NCI-H82 (cell line): ENCODE measurements at regions not wholly inside any gene's neighbourhood (a gene's known extent, or its start where the extent isn't known, plus 50 kb on each side); places are given as distances from the start of the nearest gene placed in this dataset.

ENCODE experiments used
- DNase-seq: peaks from one replicate; lab custom pipeline; 2025; lab: John Stamatoyannopoulos, UW

DNA sequence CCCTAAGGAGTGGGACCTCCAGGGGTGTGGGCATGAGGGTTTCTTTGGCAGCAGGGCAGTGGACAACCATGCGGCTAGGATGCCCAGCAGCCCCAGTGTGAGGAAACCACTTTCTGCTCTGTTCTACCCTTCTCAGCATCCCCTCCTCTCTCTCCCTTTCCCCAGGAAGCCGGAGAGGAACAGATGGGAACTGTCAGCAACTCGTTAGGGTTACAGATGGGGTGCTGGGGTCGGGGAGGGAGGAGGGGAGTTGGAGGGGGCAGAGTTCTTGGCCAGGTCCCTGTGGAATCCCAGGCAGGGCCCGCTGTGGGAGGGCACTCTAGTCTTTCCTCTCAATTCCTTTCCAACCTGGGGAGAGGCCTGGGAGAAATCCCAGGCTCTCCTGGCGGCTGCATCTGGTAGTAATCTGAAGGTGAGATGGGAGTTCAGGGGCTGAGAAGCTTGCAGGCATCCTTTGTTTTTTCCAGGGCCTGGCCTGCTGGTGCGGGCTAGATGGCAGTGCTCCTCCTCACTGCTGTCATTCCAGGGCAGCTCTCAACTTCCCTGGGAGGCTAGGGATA lies 93.9 kb upstream of the CSF3R start:
- peak; percentile 83 for DNase-seq

DNA sequence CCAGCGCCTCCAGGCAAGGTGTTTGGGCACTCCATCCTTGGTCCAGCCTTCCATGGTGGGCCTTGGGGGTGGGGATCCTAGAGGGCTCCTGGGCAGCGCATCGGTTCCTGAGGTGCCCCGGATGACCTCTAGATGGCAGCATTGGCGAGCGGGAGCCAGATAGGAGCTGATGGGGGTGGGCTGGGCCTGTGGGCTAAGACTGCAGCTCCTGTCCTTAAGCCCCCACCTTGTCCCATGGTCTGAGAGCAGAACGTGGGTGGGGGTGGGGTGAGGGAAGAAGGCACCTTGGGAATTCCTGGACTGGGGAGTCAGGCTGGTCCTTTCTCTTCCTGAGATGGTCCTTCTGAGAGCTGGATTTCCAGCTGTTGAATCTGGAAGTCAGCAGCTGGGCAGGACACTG lies 93.4 kb upstream of the CSF3R start:
- DNase-seq: peak; percentile 95

DNA sequence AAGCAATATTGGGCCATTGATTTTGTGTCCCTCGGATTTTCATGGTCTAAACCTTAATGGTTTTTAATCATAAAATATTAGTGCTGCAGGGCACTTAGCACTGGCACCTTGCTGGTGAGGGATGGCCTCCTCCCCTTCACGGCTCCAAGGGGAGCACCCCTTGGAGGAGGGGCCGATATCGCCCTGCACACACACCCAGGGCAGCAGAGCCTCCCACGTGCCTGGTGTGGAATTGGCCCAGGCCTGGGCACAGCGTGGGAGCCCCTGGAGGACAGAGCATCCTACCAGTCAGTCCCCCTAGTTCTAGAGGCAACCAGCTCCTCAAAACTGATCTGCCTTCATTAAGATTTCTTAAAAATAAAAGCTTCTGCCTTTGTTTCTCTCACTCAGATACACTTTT lies 90.7 kb upstream of the CSF3R start:
- DNase-seq: peak; percentile 57

DNA sequence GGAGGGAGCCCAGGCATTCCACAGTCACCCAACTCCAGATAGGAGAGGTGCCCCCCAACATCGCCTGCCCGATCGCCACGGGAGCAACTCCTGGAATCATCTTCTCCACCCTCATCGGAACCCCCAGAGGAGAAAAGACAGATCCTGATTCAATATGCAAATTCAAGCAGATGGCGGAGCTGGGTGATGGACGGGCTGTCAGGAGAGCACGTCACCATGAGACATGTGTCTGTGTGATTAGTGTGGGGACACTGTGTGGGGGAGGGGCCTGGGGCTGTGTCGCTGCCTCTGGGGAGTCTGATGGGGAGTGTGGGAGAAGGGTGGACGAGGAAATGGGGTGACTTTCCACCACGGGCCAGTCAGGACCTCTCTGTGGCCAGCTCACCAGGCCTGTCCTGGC lies 90.2 kb upstream of the CSF3R start:
- peak; percentile 94 for DNase-seq

DNA sequence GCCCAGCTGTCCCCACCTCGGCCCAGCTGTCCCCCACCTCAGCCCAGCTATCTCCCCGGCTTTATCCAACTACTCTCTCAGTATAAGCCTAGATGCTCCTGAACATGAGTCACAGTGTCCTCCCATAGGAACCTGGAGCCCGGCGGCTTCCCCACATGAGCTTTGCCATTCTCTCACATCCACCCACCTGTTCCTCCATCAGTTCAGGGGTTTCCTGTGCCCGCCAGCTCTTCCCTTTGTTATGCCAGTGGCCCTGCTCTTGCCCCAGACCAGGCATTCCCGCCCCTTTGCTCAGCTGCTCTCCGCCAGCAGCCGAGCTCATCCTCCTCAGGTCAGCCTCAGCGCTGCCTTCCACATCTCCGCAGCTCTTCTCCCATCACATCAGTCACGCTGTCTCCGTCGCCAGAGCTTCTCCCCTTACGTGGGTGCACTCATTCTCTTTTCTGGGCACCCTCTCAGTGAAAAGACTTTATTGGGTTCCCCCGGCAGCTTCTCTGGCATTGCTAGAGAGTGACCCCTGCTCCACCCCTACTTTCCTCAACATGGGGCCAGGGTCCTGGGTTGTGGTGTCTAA lies 89.5 kb upstream of the CSF3R start:
- DNase-seq: peak; percentile 51

DNA sequence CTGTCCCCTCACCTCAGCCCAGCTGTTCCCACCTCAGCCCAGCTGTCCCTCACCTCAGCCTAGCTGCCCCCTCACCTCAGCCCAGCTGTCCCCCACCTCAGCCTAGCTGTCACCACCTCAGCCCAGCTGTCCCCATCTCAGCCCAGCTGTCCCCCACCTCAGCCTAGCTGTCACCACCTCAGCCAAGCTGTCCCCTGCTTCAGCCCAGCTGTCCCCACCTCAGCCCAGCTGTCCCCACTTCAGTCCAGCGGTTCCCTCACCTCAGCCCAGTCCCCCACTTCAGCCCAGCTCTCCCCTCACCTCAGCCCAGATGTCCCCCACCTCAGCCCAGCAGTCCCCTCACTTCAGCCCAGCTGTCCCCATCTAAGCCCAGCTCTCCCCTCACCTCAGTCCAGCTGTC lies 88.4 kb upstream of the CSF3R start:
- DNase-seq: peak; percentile 65

DNA sequence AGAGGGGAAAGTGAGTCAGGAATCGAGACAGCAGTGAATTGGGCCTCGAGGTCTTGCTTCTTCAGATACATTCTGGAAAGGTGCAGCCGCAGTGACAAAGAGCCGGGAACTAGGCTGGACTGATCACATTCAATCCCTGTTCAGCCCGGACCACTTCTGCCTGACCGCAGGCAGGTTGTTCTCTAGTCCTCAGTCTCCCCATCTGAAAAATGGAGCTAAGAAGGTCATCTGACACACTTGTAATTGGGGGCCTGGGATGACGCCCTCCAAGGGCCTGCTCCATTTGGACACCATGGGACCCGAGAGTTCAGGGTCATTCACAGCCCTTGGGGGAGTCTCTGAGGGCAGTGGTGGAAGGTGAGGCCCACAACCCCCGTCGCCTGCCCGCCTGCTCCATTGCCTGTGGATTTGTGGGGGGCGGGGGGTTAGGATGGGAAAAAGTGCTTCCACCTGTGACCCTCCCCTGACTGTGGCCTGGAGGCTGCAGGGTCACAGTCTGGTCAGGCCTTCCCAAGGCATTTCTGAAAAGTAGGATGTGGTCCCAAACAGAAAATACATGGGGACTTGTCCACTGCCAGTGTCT lies 87.9 kb upstream of the CSF3R start:
- DNase-seq: no peak

DNA sequence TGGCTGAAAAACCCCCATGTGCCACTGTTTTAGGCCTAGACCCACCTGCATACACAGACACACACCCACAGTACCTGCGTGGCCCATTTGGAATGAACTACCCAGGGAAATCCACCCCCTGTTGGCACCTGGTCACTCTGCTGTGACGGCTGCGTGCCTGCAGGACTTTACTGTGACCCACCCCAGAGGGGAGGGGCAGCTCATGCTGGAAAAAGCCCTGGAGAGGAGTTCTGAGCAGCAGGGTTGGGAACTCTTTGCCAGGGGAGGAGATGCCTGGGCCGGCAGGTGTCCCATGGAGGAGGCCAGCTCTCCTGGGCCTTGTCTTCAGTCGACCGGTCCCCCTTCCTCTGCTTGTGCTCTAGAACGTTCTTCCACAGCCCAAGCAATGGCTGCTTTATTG lies 87.3 kb upstream of the CSF3R start:
- DNase-seq: no peak

DNA sequence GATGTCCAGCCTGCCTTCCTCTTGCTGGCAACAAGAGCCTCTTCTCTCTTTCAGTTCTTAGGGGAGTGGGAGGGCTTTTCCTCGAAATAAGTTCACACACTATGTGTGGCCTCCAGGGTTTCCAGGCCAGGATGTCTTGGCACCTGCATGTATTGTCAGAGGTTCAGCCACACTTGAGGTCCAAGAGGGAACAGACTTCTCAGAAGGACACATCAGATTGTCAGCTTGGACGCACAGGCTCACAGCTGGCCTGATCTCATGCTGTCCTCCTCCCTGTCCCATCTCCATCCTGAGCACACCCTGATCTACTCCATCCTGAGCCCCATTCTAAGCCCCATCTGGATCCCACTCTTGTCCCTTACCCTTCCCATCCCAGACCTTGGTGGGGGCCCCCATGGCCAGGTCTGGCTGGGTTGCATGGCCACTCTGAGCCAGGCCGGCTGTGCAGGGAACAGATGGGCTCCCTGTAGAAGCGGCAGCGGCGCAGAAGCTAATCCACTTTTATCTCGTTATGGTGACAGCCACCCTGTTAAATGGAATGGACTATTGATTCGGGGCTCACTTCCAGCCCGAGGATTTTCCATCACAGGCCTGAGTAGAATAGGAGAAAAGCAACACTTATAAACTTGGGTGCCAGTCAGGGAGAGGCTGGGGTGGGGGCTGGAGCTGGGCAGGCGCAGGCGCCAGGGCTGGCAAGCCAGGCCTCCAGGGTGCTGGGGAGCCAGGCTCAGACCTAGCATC lies 85.1 kb upstream of the CSF3R start:
- peak; percentile 99 for DNase-seq

DNA sequence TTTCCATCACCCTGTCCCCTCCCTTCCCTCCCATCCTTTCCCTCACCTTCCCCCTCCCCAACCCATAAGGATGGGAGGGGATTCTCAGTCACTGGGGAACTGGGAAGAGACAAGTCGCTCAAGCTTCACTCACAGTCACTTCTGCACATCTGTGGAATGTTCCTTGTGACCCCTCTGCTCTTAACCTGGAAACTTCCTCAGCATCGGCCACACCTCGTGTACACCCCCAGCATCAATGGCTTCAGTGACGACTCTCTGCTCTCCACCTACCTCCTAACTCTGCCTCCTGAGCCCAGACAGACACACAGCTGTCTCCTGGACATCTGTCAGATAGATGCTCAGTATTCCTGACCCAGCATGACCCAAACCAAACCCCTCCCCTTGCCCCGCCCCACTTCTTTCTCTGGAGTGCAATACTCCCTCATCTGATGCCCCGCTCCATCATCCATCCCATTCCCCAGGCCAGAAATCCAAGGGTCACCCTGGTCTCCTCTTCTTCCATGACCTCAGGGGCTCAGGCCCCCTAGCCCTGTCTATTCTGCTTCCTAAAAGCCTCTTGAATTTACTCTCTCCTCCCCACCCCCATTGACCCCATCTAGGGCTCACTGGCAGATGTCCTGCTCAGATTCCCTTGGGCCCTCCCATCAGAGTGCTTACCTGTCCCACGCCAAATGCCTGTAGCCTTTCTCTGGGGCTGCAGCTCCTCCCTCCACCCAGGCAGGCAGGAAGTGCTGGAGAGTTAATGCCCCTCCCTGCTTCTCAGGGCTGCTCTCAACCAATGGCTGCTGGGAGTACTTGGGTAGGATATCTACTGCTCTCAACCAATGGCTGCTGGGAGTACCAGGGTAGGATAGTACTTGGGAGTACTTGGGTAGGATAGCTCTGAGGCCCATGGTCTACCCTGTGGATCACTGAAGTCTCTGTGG lies 83.1 kb upstream of the CSF3R start:
- DNase-seq: peak; percentile 85

DNA sequence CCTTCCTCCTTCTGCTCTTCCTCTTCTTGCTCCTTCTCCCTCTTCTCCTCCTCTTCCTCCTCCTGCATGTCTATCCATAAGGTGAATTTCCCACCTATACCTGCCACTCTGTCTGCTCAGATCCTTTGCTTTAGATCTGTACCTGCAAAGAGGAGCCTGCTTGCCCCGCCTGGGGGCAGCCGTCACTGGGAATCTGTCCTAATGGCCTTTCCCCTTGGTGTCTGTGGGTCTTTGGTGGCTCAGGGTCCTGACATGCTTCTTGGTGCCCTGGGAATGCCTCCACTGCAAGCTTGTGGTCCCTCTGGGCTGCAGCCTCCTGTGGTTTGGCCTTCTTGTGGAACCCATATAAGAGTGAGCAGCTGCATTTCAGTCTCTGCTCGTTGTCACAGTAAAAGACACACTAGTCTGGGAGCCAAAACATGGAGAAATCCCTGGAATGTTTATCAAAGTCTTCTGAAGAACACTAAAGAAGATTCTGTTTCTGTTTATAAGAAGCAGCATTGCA lies 79.5 kb upstream of the CSF3R start:
- DNase-seq: no peak

DNA sequence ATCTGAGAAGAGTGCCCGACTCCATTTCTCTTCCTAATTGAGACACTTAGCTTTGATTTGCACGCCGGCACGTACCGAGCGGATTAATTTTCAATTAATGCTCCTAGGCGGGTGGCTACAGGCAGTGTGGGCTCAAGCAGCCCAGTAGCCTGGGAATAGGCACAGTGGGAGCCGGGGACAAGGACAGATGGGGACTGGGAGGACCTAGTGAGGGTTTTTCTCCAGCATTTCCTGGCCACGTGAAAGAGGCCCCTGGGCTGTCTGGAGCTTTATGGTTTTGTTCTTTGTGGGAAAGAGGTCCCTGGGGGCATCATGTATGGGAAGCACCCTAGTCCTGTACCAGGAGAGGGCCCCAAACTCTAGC lies 78.6 kb upstream of the CSF3R start:
- peak; percentile 89 for DNase-seq

DNA sequence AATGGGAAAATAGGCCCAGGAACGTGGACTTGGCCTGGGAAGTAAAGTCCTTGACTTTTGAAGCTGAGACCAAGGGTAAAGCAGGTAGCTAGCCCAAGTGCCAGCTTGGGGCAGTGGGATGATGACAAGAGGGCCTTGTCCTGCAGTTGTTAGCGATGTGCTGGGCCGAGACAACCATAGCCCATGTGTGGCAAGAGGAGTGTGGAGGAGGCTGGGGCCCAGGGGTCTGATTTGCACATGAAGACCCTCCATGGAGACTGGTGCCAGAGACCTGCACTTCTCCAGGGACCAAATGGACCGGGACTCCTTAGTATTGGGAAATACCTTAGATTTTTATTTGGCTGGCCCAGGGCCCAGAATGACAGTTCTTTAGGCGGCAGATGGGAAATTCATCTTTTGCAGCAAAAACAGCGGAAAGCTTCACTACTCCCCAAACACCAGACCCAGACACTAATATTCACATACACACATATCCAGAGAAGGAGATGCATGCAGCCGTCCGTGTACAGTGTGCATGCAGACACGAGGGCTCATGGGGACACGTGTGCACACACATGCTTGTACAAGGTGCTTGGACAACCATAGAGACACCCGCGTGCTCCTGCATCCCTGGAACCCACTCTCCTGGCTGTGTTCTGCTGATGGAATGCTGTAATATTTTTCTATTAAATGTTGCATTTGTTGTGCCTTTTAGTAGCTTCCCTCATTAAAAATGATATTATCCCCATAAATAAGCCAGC lies 78.1 kb upstream of the CSF3R start:
- no peak for DNase-seq

DNA sequence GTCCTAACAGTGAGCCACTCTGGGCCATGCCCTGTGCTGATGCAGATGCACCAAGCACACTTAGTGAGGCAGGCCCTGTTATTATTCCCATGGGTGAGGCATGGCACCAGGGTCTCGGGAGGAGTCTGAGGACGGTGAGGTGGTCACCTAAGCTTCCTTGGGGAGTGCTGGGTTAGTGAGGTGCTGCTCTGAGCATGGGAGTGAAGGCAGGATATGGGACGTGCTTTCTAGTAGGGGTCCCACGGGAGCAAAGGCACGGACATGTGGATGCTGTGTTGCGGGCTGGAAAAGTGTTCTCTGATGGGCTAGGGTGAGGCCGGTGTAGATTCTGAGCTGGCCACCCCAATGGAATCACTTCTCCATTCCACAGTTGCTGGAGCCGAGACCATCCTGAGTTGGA lies 77.5 kb upstream of the CSF3R start:
- no peak for DNase-seq

DNA sequence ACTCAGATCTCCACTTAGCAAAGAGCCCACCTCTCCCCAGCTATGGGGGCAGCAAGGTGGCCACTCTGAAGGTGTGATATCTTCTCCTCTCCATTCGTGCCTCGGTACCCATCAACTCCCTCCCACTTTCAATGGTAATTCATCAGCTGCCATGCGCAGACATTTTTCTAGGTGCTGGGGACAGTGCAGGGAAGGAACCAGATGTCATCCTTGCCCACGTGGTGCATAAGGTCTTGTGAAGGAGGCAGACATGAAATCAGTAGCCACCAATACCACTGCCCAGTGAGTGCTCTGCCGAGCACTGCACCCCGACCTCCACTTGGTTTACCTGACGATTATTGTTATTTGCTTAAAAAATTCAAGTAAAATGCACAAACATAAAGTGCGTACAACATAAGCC lies 76.3 kb upstream of the CSF3R start:
- peak; percentile 62 for DNase-seq

DNA sequence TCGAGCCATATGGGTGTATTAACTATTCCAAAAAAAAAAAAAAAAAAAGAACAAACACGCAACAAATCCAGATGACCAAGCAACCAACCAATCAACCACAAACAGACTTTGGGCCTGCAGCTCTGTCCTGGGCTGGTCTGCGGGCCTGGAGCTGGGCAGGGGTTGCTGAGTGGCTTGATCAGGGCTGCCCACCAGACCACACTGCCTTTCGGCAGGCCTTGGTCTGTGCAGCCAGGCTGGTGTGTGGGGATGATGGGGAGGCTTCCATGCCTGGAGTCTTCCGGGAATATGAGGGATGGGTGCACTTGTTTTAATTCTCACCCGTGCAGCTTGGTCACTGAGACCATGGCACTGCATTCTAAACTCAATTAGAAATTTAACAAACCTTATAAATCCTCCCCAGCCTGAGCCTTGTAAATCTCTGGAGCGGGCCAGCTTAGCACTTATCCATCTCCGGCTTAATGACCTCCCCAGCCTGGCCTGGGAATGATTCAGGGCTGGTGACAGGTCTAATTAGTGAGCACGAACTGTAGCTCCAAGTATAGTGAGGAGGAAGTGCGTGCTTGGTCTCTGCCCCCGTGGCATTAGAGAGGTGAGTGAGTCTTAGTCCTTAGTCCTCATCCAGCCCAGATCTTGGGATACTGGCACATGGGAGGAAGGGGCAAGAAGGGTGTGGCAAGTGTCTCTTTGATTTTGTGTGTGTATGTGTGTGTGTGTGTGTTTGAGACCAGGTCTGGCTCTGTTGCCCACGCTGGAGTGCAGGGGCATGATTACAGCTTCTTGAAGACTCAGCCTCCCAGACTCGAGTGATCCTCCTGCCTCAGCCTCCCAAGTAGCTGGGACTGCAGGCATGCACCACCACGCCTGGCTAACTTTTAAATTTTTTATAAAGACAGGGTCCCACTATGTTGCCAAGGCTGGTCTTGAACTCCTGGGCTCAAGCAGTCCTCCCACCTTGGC lies 74.6 kb upstream of the CSF3R start:
- DNase-seq: peak; percentile 98

DNA sequence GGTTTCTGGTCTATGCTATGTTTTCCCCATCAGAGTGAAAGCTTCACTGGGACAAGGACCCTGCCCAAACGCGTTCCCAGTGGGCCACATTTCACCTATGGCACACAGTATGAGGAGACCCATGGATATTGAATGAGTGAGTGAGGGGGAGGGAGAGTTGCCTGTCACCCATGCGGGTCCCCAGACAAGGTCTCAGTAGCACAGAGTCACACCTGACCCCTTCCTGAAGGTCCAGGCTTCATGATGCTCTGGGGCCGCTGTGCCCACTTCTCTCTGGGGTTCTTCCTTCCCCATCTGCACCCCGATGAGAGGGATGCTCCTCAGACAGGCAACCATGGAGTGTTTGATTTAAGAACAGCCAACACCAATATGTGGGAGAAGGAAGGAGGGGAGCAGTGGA lies 72.3 kb upstream of the CSF3R start:
- DNase-seq: no peak

DNA sequence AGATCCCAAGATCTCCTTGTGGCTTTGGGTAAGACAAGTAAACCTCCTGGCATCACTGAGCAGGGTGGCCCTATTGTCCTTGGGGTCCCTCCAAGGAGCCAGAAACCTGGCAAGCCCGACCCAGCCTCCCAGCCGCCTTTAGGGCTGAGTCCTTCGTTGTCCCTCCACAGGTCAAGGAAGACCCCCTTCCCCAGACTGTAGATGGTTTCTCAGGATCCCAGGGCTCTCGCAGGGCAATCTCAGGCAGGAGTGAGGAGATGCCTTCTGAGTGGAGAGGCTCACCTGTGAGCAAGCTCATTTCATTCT lies 71.6 kb upstream of the CSF3R start:
- no peak for DNase-seq

DNA sequence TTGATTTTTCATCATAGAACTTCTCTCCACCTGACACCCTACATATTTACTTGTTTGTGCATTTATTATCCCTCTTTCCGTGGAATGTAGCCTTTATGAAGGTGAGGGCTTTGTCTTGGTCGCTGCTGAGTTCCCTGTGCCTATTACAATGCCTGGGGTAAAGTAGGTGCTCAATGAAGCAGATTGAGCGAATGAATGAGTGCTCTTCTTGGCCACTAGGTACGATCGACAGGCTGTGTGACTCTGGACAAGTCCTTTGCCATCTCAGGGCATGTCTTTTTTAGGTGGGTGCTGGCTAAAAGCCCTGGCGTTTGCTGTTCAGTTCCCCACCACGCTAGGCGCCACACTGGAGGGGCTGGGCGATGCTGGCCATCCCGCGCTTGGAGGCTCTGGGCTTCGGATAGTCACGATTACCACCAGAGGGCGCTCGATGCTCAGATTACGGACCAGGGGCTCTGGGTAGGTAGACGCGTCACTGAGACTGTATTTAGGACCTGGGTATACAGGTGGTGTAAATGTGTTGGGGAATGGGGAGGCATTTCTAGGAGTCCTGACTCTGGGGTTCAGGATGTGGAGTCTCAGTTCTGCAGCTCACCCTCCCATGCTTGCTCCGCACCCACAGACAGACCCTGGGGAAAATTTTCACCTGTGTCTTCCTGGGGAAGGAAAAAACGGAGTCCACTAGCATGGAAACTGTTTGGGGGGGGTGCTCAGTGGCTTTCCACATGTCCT lies 71.0 kb upstream of the CSF3R start:
- peak; percentile 95 for DNase-seq
